HG03066 (cell line): ENCODE measurements at regions not wholly inside any gene's neighbourhood (a gene's known extent, or its start where the extent isn't known, plus 50 kb on each side); places are given as distances from the start of the nearest gene placed in this dataset.
"Not testable (repeated sequence)": the region's sequence is repeated elsewhere in the genome, so short reads cannot be mapped to it uniquely, and the experiment has no call there.

Experiments
- ATAC-seq: cut with Tn5 transposase; IDR thresholded peaks from one replicate; pipeline ENCODE4 v1.9.1; 2021; ENCODE audit warnings: low read depth; ENCODE audit not compliant: unreplicated experiment

DNA sequence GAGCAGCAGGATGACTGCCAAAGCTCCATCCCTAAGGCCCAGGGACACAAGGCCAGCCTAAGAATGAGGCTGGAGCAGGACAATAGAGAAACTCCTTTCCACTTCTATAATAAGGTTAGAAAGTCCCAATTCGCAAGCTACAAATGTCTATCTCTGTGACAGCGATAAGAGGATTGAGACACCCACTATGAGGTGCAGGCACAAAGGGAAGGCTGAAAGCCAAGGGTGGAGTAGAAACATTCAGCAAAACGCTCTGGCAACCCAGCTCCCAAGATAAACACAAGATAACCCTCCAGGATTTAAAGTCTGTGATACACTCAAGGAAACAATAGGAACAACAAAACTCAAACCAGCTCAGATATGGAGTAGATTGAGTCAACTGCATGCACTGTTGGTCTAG, 418.0 kb upstream of the UBE2E3 start:
- ATAC-seq, result no peak

DNA sequence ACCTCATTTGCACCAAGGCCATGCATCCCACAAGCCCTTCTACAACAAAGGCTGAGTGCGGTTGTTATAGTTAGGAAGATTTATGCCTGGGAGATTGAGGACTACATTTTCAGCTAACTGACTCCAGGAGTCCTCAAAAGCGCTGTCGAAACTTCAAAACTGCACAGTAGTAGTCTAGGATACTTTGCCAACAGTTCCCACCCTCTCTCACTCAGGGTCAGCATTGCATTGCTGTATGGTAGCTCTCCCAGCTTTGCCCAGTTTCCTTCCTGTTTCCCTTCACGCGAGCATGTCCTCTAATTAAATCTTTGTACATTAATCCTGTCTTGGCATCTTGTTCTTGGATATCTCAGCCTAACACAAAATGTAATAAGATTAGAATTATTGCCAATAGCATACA, 420.6 kb upstream of the UBE2E3 start:
- no peak for ATAC-seq

DNA sequence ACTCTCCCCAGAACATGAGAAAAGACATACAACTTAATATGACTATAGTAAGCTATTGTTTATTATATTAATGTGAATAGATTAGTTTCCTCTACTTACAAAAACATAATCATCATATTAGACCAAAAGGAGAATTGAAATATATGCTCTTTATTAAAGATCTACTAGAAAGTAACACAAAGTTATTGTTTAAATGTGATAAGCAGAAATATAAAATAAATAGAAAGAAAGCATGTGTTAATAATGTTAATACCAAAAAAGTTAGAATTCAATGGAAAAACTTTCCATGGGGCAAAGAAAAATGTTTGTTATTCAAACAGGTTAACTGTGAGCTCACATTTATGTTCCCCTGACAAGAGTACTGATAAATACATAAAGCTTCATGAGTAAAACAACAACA, 421.4 kb upstream of the UBE2E3 start:
- no peak for ATAC-seq

DNA sequence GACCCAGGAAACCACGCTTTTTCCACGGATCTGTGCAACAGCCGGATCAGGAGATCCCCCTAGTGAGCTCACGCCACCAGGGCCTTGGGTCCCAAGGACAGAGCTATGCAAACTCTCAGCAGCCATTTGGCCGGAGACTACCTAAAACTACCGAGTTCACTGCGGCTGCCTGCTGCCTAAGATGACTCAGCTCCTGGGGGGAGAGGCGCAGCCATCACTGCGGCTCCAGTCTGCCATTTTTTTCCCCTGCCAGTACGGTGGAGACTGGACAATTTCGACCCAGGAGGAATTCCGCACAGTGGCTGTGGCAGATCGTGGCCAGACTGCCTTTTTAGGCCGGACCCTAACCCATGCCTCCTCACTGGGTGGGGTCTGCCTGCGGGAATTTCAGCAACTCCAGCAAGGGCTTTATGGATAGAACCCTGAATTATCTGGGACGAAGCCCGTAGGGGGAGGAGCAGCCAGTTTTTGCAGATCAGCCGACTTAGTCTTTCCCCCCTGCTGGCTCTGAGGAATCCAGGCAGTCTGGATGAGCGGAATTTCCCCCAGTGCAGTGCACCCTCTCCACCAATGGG, 424.9 kb upstream of the UBE2E3 start:
- no peak for ATAC-seq

DNA sequence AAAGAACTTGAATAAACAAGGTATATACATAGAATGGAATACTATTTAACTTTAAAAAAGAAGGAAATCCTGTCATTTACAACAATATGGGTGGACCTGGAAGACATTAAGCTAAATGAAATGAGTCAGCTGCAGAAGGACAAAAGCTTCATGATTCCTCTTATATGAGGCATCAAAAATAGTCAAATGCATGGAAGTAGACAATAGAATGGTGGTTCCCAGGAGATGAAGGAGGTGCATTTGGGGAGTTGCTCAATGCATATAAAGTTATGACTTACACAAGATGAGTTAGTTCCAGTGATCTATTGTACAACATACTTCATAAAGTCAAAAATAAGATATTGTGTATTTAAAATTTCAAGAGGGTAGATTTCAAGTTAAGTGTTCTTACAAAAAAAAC, 426.1 kb upstream of the UBE2E3 start:
- no peak for ATAC-seq

DNA sequence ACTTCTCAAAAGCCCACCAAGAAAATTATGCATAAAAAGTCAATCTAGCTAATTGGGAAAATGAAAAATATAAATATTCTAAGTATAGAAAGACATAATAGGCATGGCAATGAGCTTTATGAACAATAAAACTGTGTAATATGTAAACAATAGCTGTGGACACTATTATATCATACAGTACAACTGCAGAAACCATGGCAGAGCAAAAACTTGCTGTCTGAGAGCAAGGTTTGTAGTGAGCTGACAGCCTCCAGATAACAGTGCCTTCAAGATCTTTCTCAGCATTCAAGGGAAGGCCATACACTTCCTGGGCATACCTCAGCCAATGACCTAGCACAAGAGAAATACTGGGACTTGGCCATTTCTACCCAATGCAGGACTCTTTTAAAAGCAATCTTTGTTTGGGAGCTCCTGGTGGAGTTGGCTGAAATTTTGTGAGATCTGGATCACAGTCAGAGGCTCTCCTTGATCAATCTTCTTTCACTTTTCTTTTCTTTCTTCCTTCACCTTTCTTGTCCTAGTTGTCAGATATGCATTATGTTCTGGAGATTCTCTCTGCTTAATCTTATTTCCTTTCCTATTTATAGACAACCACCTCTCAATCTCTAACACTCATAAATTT, 427.2 kb upstream of the UBE2E3 start:
- ATAC-seq, result no peak

DNA sequence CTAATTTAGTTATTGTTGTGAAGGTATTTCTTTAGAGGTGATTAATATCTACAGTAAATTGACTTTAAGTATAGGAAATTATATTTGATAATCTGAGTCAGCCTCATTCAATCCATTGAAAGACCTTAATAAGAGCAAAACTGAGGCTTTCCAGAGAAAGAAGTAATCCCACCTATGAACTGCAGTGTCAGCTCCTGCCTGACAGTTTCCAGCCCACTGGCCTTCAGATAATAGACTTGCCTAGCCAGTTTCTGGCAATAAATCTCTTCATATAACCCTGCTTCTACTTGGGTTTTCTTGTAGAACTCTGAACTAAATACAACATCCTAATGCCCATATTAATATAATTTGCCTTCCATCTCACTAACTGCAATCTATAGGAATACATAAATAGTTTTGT, 437.9 kb upstream of the UBE2E3 start:
- ATAC-seq, result no peak

DNA sequence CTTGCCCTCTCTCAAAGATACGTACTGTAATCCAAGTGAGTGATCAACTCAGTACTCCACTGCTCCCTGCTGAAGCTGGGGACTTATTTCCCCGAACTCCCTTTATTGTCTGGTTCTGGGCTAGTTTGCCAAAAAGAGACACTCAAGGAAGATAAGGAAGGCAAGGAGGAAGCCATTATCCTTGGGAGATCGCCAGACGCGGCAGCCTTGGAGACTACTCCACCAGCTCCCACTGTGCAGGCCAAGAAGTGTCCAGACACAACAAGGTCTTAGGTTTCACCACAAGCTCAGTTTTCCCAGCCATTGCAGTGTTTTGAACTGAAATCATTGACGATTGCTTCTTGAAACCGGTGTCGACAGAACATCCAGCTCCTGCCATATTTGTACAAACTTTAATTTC, 439.6 kb upstream of the UBE2E3 start:
- ATAC-seq, result no peak

DNA sequence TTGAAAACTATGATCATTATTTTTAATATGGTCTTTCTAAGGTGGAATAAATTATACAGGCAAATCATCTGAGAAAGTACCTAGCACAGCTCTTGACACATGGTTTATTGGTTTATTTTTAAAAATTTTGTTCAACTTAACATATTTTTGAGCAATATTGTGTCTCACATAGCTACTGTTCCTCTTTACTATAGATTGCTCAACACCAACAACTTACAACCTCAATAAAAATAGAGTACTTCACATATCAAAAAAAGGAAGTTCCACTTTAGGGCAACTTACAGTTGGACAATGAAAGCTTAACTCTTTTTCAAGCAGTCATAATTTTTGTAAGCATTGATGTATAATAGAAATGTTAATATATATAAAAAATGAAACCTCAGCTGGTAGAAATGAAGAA, 440.9 kb upstream of the UBE2E3 start:
- ATAC-seq, result no peak

DNA sequence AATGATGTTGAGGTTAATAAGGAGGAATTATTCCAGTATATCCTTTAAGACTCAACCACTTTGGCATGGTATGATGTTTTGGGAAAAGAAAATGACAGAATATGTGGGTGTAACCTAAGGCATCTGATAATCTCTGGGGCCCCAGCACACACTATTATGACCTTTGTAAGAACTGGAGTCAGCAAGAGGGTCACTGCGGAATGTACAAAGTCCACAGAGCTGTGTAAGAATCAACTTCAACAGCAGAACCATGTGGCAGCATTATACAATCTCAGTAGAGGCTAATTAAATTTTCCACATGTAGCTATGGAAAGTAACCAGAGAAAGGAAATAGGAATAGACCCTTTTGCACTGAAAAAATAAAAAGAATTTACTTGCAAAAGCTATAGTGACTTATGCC, 445.1 kb upstream of the UBE2E3 start:
- no peak for ATAC-seq

DNA sequence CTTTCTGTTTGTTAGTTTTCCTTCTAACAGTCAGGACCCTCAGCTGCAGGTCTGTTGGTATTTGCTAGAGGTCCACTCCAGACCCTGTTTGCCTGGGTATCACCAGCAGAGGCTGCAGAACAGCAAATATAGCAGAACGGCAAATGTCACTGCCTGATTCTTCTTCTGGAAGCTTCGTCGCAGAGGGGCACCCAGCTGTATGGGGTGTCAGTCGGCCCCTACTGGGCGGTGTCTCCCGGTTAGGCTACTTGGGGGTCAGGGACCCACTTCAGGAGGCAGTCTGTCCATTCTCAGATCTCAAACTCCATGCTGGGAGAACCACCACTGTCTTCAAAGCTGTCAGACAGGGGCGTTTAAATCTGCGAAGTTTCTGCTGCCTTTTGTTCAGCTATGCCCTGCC, 448.6 kb upstream of the UBE2E3 start:
- not testable (repeated sequence) for ATAC-seq

DNA sequence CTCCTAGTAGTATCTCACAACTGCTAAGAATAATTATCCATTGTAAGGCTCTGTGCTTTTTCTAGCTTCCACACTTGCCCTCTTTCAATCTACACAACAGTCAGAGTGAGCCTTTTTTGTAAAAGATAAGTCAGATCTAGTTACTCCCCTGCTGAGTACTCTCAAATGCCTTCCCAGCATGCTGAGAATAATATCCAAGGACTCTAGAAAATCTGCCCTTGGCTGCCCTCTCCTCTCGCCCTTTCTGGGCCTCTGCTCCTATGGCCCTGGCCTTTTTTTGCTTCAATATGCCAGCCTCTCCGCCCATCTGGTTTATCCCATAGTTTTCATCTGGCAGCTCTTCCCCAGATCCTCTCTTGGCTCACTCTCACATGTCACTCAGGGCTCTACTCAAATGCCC, 455.9 kb upstream of the UBE2E3 start:
- ATAC-seq, result no peak

DNA sequence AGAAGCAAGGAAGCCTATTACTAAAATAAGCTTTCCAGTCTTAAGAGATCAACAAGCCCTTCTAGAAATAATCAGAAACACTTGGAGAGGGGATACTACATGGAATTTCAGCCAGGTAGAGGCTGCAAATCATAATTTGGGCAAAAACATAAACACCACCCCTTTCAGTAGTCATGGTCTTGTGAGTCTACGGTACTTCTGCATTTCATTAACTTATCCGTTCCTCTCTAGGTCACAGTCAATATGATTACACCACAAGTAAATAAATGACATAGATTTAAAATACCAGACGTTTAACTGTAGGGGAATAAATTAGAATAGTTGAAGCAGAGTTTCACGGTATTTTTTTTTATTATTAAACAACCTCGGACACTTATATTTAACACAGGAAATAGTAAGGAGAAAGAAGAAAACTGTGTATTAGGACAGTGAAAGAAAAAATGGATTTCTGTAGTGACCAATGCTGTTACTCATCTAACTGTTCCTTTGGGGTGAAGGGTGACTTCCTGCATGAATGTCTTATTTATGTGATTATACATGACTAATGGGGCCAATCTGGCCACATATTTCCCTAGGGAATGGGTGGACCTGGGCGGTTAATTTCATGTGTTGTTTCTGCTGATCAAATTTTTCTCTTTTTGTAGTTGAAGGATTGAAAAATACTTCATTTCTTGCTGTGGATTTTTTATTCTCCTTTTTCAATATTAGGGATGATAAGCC, 456.6 kb upstream of the UBE2E3 start:
- no peak for ATAC-seq

DNA sequence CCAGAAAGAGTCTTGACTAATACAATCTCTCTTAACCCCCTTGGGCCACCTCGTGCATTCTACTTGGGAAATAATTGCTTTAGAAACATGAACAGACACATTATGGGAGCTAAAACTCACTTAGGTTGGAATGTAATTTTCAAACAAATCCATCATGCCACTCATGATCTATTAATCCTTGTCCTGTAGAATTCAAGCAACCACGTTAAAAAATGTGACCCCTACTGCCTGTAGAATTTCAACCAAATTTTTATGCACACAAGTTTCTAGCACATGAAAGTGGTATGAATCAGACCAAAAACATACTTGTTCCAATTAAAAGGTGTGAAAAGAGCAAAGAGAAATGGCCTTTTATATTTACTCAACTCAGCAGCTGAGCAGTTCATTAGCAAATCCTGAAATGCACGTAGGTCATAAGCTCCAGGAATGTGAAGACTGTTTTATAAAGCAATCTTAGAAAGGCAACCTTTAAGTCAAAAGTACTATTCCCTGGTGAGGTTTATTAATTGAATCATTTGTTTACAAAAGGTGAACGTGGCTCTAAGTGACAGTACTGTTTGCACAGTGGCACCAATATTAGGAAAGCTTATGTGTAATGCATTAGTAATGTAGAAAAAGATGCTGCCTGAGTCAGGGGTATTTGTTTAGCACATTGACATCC, 459.4 kb upstream of the UBE2E3 start:
- ATAC-seq, result no peak

DNA sequence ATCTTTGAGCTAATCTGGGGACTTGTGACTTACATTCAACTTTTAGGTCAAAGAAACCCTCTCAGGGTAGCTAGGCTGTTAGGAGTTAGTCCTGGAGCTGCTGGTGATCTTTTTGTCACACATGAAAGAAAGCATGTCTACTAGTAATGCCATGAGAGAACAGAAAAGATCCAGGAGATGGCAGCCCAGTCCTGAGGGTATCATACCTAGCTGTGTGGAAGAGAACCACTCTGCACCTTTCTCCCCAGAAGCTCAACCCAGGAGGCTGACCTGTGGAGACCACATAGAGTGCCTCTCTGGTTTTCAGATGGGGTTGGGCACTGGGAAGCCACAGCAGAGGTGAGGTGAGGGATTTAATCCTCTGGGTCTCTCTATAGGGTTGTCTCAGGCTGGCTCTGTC, 460.2 kb upstream of the UBE2E3 start:
- no peak for ATAC-seq

DNA sequence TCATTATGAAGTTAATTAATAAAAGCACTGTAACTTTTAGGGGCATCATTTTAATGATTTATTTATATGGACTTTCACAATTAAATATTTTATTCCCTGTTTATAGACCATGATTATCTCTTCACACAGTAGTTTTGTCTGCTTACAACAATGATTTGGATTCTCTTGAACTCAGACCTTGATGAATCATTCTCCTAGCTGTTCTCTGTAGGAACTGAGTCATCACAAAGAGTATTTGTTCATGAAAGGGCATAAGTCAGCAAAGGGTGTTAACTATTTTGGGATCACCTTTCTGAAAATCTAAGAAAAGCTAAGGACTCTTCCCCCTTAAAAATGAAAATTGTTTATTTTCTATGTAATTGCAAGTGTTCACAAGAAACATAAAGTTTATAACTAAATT, 461.1 kb upstream of the UBE2E3 start:
- ATAC-seq, result no peak

DNA sequence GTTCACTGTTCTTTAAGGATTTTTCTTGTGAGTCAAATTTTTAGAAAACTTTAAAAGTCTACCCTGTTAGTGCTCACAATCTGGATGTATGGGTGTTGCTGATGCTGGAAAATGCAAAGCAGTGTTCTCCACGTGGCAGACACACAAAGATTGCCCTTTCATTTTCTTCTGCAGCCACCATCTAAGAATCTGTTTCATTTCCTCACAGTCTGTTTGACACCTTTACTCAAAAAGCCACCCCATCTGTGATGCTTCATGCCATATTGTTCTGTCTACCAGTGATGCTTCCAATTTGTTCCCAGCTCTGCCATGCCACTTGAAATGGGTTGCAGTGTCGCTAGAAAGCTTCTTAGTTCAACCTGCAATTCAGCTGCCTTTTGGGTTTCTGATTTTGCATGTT, 464.2 kb upstream of the UBE2E3 start:
- no peak for ATAC-seq

DNA sequence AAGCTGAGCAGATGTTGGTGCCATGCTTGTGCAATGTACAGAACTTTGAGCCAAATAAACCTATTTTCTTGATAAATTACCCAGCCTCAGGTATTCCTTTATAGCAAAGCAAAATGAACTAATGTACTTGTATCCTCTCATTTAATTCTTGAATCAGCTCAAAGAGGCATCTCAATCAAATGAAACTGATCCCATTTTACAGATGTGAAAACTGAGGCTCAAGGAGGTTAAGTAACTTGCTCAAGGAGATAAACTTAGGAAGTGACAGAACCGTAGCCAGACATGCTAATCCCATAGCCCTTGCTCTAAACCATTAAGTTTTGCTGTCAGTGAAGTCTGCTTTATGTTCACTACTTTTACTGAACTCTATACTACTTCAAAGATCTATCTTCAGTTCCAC, 467.0 kb upstream of the UBE2E3 start:
- ATAC-seq, result no peak

DNA sequence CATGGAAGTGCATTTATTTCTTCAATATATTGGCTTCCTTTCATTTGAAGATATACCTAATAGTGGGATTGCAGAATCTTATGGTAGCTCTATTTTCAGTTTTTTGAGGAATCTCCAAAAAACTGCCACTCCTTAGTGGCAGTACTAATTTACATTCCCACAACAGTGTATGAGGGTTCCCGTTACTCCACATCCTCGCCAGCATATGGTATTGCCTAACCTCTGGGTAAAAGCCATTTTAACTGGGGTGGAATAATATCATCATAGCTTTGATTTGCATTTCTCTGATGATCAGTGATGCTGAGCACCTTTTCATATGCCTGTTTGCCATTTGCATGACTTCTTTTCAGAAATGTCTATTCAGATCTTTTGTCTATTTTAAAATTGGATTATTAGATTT, 471.9 kb upstream of the UBE2E3 start:
- no peak for ATAC-seq

DNA sequence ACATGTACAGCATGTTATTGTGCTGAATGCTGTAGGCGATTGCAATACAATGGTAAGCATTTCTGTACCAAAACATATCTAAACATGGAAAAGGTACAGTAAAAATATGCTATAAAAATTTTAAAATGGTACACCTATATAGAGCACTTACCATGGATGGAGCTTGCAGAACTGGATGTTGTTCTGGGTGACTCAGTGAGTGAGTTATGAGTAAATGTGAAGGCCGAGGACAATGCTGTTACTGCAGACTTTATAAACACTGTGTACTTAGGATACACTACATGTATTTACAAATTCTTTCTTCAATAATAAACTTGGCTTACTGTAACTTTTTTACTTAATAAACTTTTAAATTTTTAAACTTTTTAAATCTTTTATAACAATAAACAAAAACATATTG, 473.4 kb upstream of the UBE2E3 start:
- ATAC-seq, result no peak

DNA sequence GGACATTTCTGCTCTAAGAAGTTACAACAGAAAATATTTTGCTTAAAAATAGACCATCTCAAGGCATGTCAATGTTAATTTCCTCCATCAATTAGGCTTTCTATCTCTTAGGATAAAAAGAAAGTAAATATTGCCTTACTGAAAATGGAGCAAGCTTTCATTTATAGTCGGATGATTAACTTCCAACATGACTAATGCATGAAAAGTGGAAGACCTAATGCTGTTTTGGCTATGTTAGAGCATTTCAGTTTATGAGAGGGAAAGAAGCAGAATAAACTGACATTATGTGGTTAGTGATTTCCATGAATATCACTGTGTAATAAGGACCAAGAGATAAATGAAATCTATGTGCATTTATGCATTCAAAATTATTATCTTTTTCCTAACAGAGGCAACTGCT, 475.2 kb upstream of the UBE2E3 start:
- no peak for ATAC-seq

DNA sequence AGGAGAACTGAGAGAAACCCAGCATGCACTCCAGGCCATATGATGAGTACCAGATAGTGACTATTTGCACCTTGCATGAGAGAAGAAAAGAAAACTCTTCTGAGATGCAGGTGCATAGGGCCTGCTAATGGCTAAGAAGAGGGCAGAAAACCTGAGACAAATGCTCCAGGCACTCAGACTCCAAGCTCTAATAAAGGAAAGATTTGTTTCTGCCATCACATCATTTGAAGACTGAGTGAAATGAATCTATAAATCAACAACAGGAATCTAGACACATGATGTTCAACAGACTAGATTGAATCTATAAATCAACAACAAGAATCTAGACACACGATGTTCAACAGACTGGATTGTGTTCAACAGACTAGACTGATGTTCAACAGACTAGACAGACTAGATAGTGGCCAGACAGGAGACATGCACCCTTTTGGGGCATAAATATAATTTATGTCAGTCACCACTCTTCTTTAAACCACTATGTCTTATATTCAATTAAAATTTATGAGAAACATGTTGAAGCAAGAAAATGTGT, 482.7 kb upstream of the UBE2E3 start:
- no peak for ATAC-seq
